Hepatic stellate cell (primary cell): ENCODE measurements at regions not wholly inside any gene's neighbourhood (a gene's known extent, or its start where the extent isn't known, plus 50 kb on each side); places are given as distances from the start of the nearest gene placed in this dataset.
A peak's percentile ranks its signal among the peaks of the same experiment; 100 is the strongest.

ENCODE experiments used
- DNase-seq: peaks from one replicate; pipeline ENCODE4 v3.0.0; 2011; ENCODE audit warnings: low spot score

DNA sequence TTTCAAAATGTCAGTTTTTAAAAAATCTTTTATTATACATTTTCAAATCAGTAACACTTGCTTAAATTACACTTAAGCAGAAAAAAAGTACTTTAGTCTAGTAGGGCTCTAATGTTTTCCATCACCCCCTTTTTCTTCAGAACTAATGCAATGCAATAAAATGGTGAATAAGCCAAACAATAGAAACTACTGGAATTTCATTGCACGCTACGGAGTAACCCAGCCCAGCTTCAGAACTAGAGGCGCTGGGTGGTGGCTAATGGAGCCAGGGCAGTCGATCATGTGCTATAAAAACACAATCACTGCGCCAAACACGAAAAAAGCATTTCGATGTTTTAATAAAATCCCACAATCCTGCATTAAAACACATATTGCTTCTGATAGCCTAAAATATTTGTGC, 59.9 kb upstream of the ODAD2 start:
- no peak for DNase-seq

- peak; percentile 16 for DNase-seq
Observed at GRCh38 chr10:28054228-28054860, 55.5 kb upstream of the ODAD2 start.

DNA sequence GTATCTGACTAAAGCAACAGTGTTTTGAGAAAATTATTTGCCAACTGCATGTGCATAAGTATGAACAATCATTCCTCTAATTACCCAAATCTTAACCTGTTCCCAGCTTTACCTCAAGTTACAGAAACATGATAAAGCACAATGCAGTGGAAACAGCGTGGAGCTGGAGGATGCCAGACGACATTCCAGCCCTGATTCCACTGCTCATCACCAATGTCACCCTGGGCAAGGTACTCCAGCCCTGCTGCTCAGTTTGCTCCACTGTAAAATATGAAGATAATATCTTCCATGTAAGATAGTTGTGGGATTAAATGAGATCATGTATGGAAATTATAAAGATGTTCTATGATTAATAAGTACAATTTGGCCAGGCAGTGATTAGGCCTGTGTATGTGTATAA, 50.4 kb upstream of the ODAD2 start:
- DNase-seq, result no peak
